Neural cell (in vitro differentiated cells): ENCODE measurements at regions not wholly inside any gene's neighbourhood (a gene's known extent, or its start where the extent isn't known, plus 50 kb on each side); places are given as distances from the start of the nearest gene placed in this dataset.
"Not testable (repeated sequence)": the region's sequence is repeated elsewhere in the genome, so short reads cannot be mapped to it uniquely, and the experiment has no call there.

ENCODE experiments used
- POLR2AphosphoS5 ChIP-seq: IDR thresholded peaks from 2 replicates; pipeline ENCODE4 v1.6.1; 2012
- RAD21 ChIP-seq: fragments of 450-650 bp; conservative IDR thresholded peaks from 2 replicates; pipeline ENCODE4 v1.6.1; 2014; ENCODE audit warnings: antibody characterized with exemption, mild to moderate bottlenecking, moderate library complexity
- TF ChIP-seq, protein P1 (sequence below): IDR thresholded peaks from 2 replicates; pipeline ENCODE4 v1.6.1; 2012; ENCODE audit warnings: borderline replicate concordance

DNA sequence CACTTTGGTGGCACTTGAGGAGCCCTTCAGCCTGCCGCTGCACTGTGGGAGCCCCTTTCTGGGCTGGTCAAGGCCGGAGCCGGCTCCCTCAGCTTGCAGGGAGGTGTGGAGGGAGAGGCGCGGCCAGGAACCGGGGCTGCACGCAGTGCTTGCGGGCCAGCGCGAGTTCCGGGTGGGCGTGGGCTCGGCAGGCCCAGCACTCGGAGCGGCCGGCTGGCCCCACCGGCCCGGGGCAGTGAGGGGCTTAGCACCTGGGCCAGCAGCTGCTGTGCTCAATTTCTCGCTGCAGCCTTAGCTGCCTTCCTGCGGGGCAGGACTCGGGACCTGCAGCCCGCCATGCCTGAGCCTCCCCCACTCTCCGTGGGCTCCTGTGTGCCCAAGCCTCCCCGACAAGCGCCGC lies 533.7 kb upstream of the SLC10A2 start:
- TF ChIP-seq RAD21, POLR2AphosphoS5: not testable (repeated sequence)
- TF ChIP-seq, protein P1, sequence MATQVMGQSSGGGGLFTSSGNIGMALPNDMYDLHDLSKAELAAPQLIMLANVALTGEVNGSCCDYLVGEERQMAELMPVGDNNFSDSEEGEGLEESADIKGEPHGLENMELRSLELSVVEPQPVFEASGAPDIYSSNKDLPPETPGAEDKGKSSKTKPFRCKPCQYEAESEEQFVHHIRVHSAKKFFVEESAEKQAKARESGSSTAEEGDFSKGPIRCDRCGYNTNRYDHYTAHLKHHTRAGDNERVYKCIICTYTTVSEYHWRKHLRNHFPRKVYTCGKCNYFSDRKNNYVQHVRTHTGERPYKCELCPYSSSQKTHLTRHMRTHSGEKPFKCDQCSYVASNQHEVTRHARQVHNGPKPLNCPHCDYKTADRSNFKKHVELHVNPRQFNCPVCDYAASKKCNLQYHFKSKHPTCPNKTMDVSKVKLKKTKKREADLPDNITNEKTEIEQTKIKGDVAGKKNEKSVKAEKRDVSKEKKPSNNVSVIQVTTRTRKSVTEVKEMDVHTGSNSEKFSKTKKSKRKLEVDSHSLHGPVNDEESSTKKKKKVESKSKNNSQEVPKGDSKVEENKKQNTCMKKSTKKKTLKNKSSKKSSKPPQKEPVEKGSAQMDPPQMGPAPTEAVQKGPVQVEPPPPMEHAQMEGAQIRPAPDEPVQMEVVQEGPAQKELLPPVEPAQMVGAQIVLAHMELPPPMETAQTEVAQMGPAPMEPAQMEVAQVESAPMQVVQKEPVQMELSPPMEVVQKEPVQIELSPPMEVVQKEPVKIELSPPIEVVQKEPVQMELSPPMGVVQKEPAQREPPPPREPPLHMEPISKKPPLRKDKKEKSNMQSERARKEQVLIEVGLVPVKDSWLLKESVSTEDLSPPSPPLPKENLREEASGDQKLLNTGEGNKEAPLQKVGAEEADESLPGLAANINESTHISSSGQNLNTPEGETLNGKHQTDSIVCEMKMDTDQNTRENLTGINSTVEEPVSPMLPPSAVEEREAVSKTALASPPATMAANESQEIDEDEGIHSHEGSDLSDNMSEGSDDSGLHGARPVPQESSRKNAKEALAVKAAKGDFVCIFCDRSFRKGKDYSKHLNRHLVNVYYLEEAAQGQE, result not testable (repeated sequence)
